Upper lobe of left lung (tissue), 6 donors: ENCODE measurements at regions not wholly inside any gene's neighbourhood (a gene's known extent, or its start where the extent isn't known, plus 50 kb on each side); places are given as distances from the start of the nearest gene placed in this dataset.

Source experiments
- ATAC-seq, 2 donors: fragments of 200-7000 bp; cut with Tn5 transposase; one replicate each; pipeline ENCODE4 v1.9.1; 2022; ENCODE audit warnings: mild to moderate bottlenecking in 2 of 2, moderate library complexity in 2 of 2; ENCODE audit not compliant: low FRiP score in 2 of 2
- DNase-seq, 2 donors: peaks; one replicate each; pipeline ENCODE4 v3.0.0-alpha.2; 2019 to 2020
- H3K27ac ChIP-seq, 4 donors: fragments of 200-600 bp; sonication (generic); one replicate each; pipeline ENCODE4 v1.5.1; 2016 to 2019
- H3K27me3 ChIP-seq, 4 donors: fragments of 200-600 bp; sonication (generic); one replicate each; pipeline ENCODE4 v1.5.1; 2017 to 2019
- H3K36me3 ChIP-seq, 4 donors: fragments of 200-600 bp; sonication (generic); one replicate each; pipeline ENCODE4 v1.5.1; 2016 to 2019
- H3K4me1 ChIP-seq, 4 donors: fragments of 200-600 bp; sonication (generic); one replicate each; pipeline ENCODE4 v1.5.1; 2018 to 2019
- H3K4me3 ChIP-seq, 4 donors: fragments of 200-600 bp; sonication (generic); one replicate each; pipeline ENCODE4 v1.5.1; 2017 to 2019; ENCODE audit warnings: mild to moderate bottlenecking in 2 of 4, moderate library complexity in 1 of 4
- H3K9me3 ChIP-seq, 4 donors: fragments of 200-600 bp; sonication (generic); one replicate each; pipeline ENCODE4 v1.5.1; 2018 to 2019
- CTCF ChIP-seq, 6 experiments: fragments of 450-650 bp in 4 of 6; fragments of 200-600 bp in 2 of 6; sonication (generic) in 2 of 6; IDR thresholded peaks; one replicate each; pipeline ENCODE4 v1.5.1; 2016 to 2019; ENCODE audit warnings: antibody characterized with exemption in 6 of 6
- EP300 ChIP-seq, 4 donors: sonication (generic); formaldehyde crosslinking; IDR thresholded peaks; one replicate each; pipeline ENCODE4 v1.5.1; 2017; ENCODE audit warnings: antibody characterized with exemption in 4 of 4, control low read depth in 2 of 4
- POLR2A ChIP-seq, 4 donors: fragments of 450-650 bp; IDR thresholded peaks; one replicate each; pipeline ENCODE4 v1.5.1; 2016 to 2017; ENCODE audit warnings: antibody characterized with exemption in 4 of 4, mild to moderate bottlenecking in 2 of 4
- POLR2AphosphoS5 ChIP-seq, 2 donors: sonication (generic); formaldehyde crosslinking; IDR thresholded peaks; one replicate each; pipeline ENCODE4 v1.5.1; 2017; ENCODE audit warnings: antibody characterized with exemption in 2 of 2
- WGBS, 2 donors: methylation state at CpG; one replicate each; pipeline ENCODE4 v1.1.5; 2017 to 2018; 5-methylcytosine and 5-hydroxymethylcytosine counted together
- donor health status: DM: no; HTN: no; CAD: no; lungs with moderate emphysema.
- donor health status: DM: no; HTN: yes; CAD: no; lungs with severe emphysema.

- WGBS, 2 donors = 71 to 76% methylated on average over 10 of the region's 10 CpGs
- TF ChIP-seq EP300 (IDR thresholded peaks at IDR 0.05) (no peak), POLR2A (IDR thresholded peaks at IDR 0.05) (no peak), POLR2AphosphoS5 (IDR thresholded peaks at IDR 0.05) (no peak), CTCF (IDR thresholded peaks at IDR 0.05) (no peak)
These were observed 427.4 kb downstream of the GATA3 start for GRCh38 chr10:8481718-8482504.

GRCh38 chr10:8485032-8485431 is 430.5 kb downstream of the GATA3 start:
- no peaks in the 10 kb centered on the region for H3K36me3 ChIP-seq
- no peak overlapping the region for H3K4me3 ChIP-seq
- ATAC-seq (no peak), DNase-seq (no peak)
- H3K9me3 ChIP-seq = no peaks in the 10 kb centered on the region
- TF ChIP-seq POLR2AphosphoS5 (IDR thresholded peaks at IDR 0.05) (no peak), EP300 (IDR thresholded peaks at IDR 0.05) (no peak), CTCF (IDR thresholded peaks at IDR 0.05) (no peak), POLR2A (IDR thresholded peaks at IDR 0.05) (no peak)
- H3K4me1 ChIP-seq = no peaks in the 10 kb centered on the region
- no peaks in the 10 kb centered on the region for H3K27me3 ChIP-seq
- WGBS, 2 donors = 66 to 79% methylated on average over 6 of the region's 6 CpGs
- H3K27ac ChIP-seq = no peak overlapping the region

More at GRCh38 chr10:8481718-8482504, 427.4 kb downstream of the GATA3 start:
- H3K9me3 ChIP-seq = peaks cover 0 to 6% (median 2%) of the 10 kb centered on the region in 4 donors
- H3K27ac ChIP-seq = no peak overlapping the region
- H3K4me1 ChIP-seq = no peaks in the 10 kb centered on the region
- DNase-seq (no peak), ATAC-seq (no peak)
- no peaks in the 10 kb centered on the region for H3K36me3 ChIP-seq
- H3K27me3 ChIP-seq = no peaks in the 10 kb centered on the region
- no peak overlapping the region for H3K4me3 ChIP-seq

GRCh38 chr10:8487346-8487745 is 432.9 kb downstream of the GATA3 start:
- H3K27ac ChIP-seq = no peak overlapping the region
- WGBS, 2 donors = 84 to 87% methylated on average over 7 of the region's 7 CpGs
- TF ChIP-seq POLR2A (IDR thresholded peaks at IDR 0.05) = no peak
- no peak for TF ChIP-seq CTCF (IDR thresholded peaks at IDR 0.05)
- no peak for TF ChIP-seq POLR2AphosphoS5 (IDR thresholded peaks at IDR 0.05)
- no peak for TF ChIP-seq EP300 (IDR thresholded peaks at IDR 0.05)

GRCh38 chr10:8489232-8489631 is 434.7 kb downstream of the GATA3 start:
- Histone ChIP-seq H3K4me3 (no peak overlapping the region), H3K9me3 (no peaks in the 10 kb centered on the region), H3K36me3 (no peaks in the 10 kb centered on the region), H3K4me1 (no peaks in the 10 kb centered on the region), H3K27me3 (no peaks in the 10 kb centered on the region), H3K27ac (no peak overlapping the region)
- DNase-seq (no peak), ATAC-seq (no peak)
- 87 to 100% methylated on average over 3 of the region's 3 CpGs for WGBS, 2 donors
- TF ChIP-seq POLR2A (IDR thresholded peaks at IDR 0.05) (no peak), POLR2AphosphoS5 (IDR thresholded peaks at IDR 0.05) (no peak), EP300 (IDR thresholded peaks at IDR 0.05) (no peak), CTCF (IDR thresholded peaks at IDR 0.05) (no peak)

More at GRCh38 chr10:8487346-8487745, 432.9 kb downstream of the GATA3 start:
- Histone ChIP-seq H3K27me3 (no peaks in the 10 kb centered on the region), H3K4me3 (no peak overlapping the region), H3K4me1 (no peaks in the 10 kb centered on the region), H3K9me3 (no peaks in the 10 kb centered on the region), H3K36me3 (no peaks in the 10 kb centered on the region)
- DNase-seq (no peak), ATAC-seq (no peak)

- 73 to 75% methylated on average over 6 of the region's 6 CpGs for WGBS, 2 donors
- Histone ChIP-seq H3K9me3 (no peaks in the 10 kb centered on the region), H3K36me3 (no peaks in the 10 kb centered on the region), H3K4me3 (no peak overlapping the region), H3K4me1 (no peaks in the 10 kb centered on the region), H3K27me3 (no peaks in the 10 kb centered on the region), H3K27ac (no peak overlapping the region)
- DNase-seq (no peak), ATAC-seq (no peak)
- no peak for TF ChIP-seq CTCF (IDR thresholded peaks at IDR 0.05)
- no peak for TF ChIP-seq POLR2AphosphoS5 (IDR thresholded peaks at IDR 0.05)
- no peak for TF ChIP-seq EP300 (IDR thresholded peaks at IDR 0.05)
- no peak for TF ChIP-seq POLR2A (IDR thresholded peaks at IDR 0.05)
These were observed 435.3 kb downstream of the GATA3 start for GRCh38 chr10:8489823-8490222.
